ENCODE measurements at regions not wholly inside any gene's neighbourhood (a gene's known extent, or its start where the extent isn't known, plus 50 kb on each side); places are given as distances from the start of the nearest gene placed in this dataset.

- no peak overlapping the region for H3K4me3 ChIP-seq (replicated peaks; ENCODE audit: insufficient read depth, low read length)
- no peak for TF ChIP-seq CTCF (IDR thresholded peaks at IDR 0.05; ENCODE audit: insufficient read depth, low read length)
- no peak for TF ChIP-seq GABPA (IDR thresholded peaks at IDR 0.05; ENCODE audit: low read depth)
- no peak for TF ChIP-seq REST (IDR thresholded peaks at IDR 0.05; ENCODE audit: insufficient replicate concordance, low read depth)
- TF ChIP-seq POLR2AphosphoS5 (IDR thresholded peaks at IDR 0.05; ENCODE audit: low read depth) = no peak
- H3K27me3 ChIP-seq (ENCODE audit: insufficient read depth, poor library complexity, severe bottlenecking) = no peaks in the 10 kb centered on the region
- DNase-seq (ENCODE audit: low read depth in 1 of 2, low spot score in 1 of 2) = no peak
- no peak overlapping the region for H3K27ac ChIP-seq (replicated peaks)
These were observed 69.1 kb upstream of the PUDP start for GRCh38 chrX:7216981-7217587.

- DNase-seq (ENCODE audit: low read depth in 1 of 2, low spot score in 1 of 2) = no peak
- TF ChIP-seq CTCF (IDR thresholded peaks at IDR 0.05; ENCODE audit: insufficient read depth, low read length) (no peak), SPI1 (IDR thresholded peaks at IDR 0.05; ENCODE audit: borderline replicate concordance, low read depth) (no peak)
- no peak overlapping the region for H3K27ac ChIP-seq (replicated peaks)
These were observed 67.9 kb upstream of the PUDP start for GRCh38 chrX:7215842-7216241.

GRCh38 chrX:7214251-7214650 lies 66.3 kb upstream of the PUDP start:
- no peak for TF ChIP-seq GABPA (IDR thresholded peaks at IDR 0.05; ENCODE audit: low read depth)
- TF ChIP-seq CTCF (IDR thresholded peaks at IDR 0.05; ENCODE audit: insufficient read depth, low read length) = no peak
- no peak for TF ChIP-seq POLR2AphosphoS5 (IDR thresholded peaks at IDR 0.05; ENCODE audit: low read depth)
- no peak for TF ChIP-seq SPI1 (IDR thresholded peaks at IDR 0.05; ENCODE audit: borderline replicate concordance, low read depth)
- TF ChIP-seq REST (IDR thresholded peaks at IDR 0.05; ENCODE audit: insufficient replicate concordance, low read depth) = no peak
- no peak overlapping the region for H3K27ac ChIP-seq (replicated peaks)
- DNase-seq (ENCODE audit: low read depth in 1 of 2, low spot score in 1 of 2) = no peak
- H3K27me3 ChIP-seq (ENCODE audit: insufficient read depth, poor library complexity, severe bottlenecking) = no peaks in the 10 kb centered on the region
- H3K4me3 ChIP-seq (replicated peaks; ENCODE audit: insufficient read depth, low read length) = no peak overlapping the region

More at GRCh38 chrX:7215842-7216241, 67.9 kb upstream of the PUDP start:
- no peak overlapping the region for H3K4me3 ChIP-seq (replicated peaks; ENCODE audit: insufficient read depth, low read length)
- H3K27me3 ChIP-seq (ENCODE audit: insufficient read depth, poor library complexity, severe bottlenecking) = no peaks in the 10 kb centered on the region

GRCh38 chrX:7205037-7205577 lies 57.2 kb upstream of the PUDP start:
- no peaks in the 10 kb centered on the region for H3K27me3 ChIP-seq (ENCODE audit: insufficient read depth, poor library complexity, severe bottlenecking)
- DNase-seq (ENCODE audit: low read depth in 1 of 2, low spot score in 1 of 2) = no peak
- TF ChIP-seq GABPA (IDR thresholded peaks at IDR 0.05; ENCODE audit: low read depth) = no peak
- TF ChIP-seq REST (IDR thresholded peaks at IDR 0.05; ENCODE audit: insufficient replicate concordance, low read depth) = no peak
- TF ChIP-seq SPI1 (IDR thresholded peaks at IDR 0.05; ENCODE audit: borderline replicate concordance, low read depth) = no peak
- no peak for TF ChIP-seq POLR2AphosphoS5 (IDR thresholded peaks at IDR 0.05; ENCODE audit: low read depth)
- no peak overlapping the region for H3K4me3 ChIP-seq (replicated peaks; ENCODE audit: insufficient read depth, low read length)
- H3K27ac ChIP-seq (replicated peaks) = no peak overlapping the region
